ENCODE measurements at regions not wholly inside any gene's neighbourhood (a gene's known extent, or its start where the extent isn't known, plus 50 kb on each side); places are given as distances from the start of the nearest gene placed in this dataset.

- TF ChIP-seq CTCF (IDR thresholded peaks at IDR 0.05; ENCODE audit: low read depth, low read length), result no peak
- H3K36me3 ChIP-seq, result no peaks in the 10 kb centered on the region
- no peak overlapping the region for H3K27ac ChIP-seq
These were observed 50.3 kb upstream of the GADD45G start for GRCh38 chr9:89554307-89555035.

GRCh38 chr9:89553451-89554010 is 51.3 kb upstream of the GADD45G start:
- no peak overlapping the region for H3K27ac ChIP-seq
- TF ChIP-seq CTCF (IDR thresholded peaks at IDR 0.05; ENCODE audit: low read depth, low read length), result no peak
- no peak overlapping the region for H3K4me3 ChIP-seq (ENCODE audit: low read depth, low read length)
- H3K27me3 ChIP-seq (ENCODE audit: insufficient read depth, low read depth, severe bottlenecking), result no peaks in the 10 kb centered on the region
- H3K36me3 ChIP-seq, result no peaks in the 10 kb centered on the region
- DNase-seq, result no peak
- H3K9me3 ChIP-seq (ENCODE audit: severe bottlenecking), result no peaks in the 10 kb centered on the region

More at GRCh38 chr9:89554307-89555035, 50.3 kb upstream of the GADD45G start:
- no peaks in the 10 kb centered on the region for H3K9me3 ChIP-seq (ENCODE audit: severe bottlenecking)
- no peak for DNase-seq
- H3K4me3 ChIP-seq (ENCODE audit: low read depth, low read length), result no peak overlapping the region
- H3K27me3 ChIP-seq (ENCODE audit: insufficient read depth, low read depth, severe bottlenecking), result no peaks in the 10 kb centered on the region

- no peak overlapping the region for H3K27ac ChIP-seq
- H3K36me3 ChIP-seq, result no peaks in the 10 kb centered on the region
- no peak overlapping the region for H3K4me3 ChIP-seq (ENCODE audit: low read depth, low read length)
- peaks cover 6% of the 10 kb centered on the region for H3K9me3 ChIP-seq (ENCODE audit: severe bottlenecking)
- no peak for TF ChIP-seq CTCF (IDR thresholded peaks at IDR 0.05; ENCODE audit: low read depth, low read length)
- no peak for DNase-seq
- H3K27me3 ChIP-seq (ENCODE audit: insufficient read depth, low read depth, severe bottlenecking), result no peaks in the 10 kb centered on the region
These were observed 52.5 kb upstream of the SEMA4D start for GRCh38 chr9:89550346-89550927.

- Histone ChIP-seq H3K9me3 (ENCODE audit: severe bottlenecking) (peaks cover 6% of the 10 kb centered on the region), H3K27ac (no peak overlapping the region), H3K4me3 (ENCODE audit: low read depth, low read length) (no peak overlapping the region), H3K36me3 (no peaks in the 10 kb centered on the region), H3K27me3 (ENCODE audit: insufficient read depth, low read depth, severe bottlenecking) (no peaks in the 10 kb centered on the region)
- peak; percentile 75 for DNase-seq
- peak; percentile 90 for TF ChIP-seq CTCF (IDR thresholded peaks at IDR 0.05; ENCODE audit: low read depth, low read length)
These were observed 51.2 kb upstream of the SEMA4D start for GRCh38 chr9:89549031-89549644.

- DNase-seq, result no peak
- Histone ChIP-seq H3K27me3 (ENCODE audit: insufficient read depth, low read depth, severe bottlenecking) (no peaks in the 10 kb centered on the region), H3K36me3 (no peaks in the 10 kb centered on the region), H3K4me3 (ENCODE audit: low read depth, low read length) (no peak overlapping the region), H3K9me3 (ENCODE audit: severe bottlenecking) (peaks cover 6% of the 10 kb centered on the region), H3K27ac (no peak overlapping the region)
- no peak for TF ChIP-seq CTCF (IDR thresholded peaks at IDR 0.05; ENCODE audit: low read depth, low read length)
These were observed 50.2 kb upstream of the SEMA4D start for GRCh38 chr9:89548071-89548638.
